T-helper 17 cell (primary cell): ENCODE measurements at regions not wholly inside any gene's neighbourhood (a gene's known extent, or its start where the extent isn't known, plus 50 kb on each side); places are given as distances from the start of the nearest gene placed in this dataset.

Experiments
- ATAC-seq: fragments of 150-1000 bp; cut with Tn5 transposase; 2 replicates; pipeline ENCODE4 v1.10.0; 2021; ENCODE audit warnings: mild to moderate bottlenecking, moderate library complexity
- DNase-seq, 3 donors: peaks; one replicate each; pipeline versions ENCODE4 v3.0.0 to v3.0.0-alpha.2; 2020 to 2021
- H3K9me3 ChIP-seq: one replicate; pipeline ENCODE4 v1.7.0; 2013; ENCODE audit warnings: low read length, mild to moderate bottlenecking; ENCODE audit not compliant: control insufficient read depth, poor library complexity, severe bottlenecking
- H3K27ac Mint-ChIP-seq: one replicate; pipeline ENCODE4 v1.8.0; 2022; ENCODE audit warnings: mild to moderate bottlenecking, moderate library complexity, mixed read lengths
- H3K27me3 Mint-ChIP-seq: one replicate; pipeline ENCODE4 v1.8.0; 2022; ENCODE audit warnings: mixed read lengths
- H3K36me3 Mint-ChIP-seq: one replicate; pipeline ENCODE4 v1.8.0; 2022; ENCODE audit warnings: low read depth, mixed read lengths
- H3K4me1 Mint-ChIP-seq: one replicate; pipeline ENCODE4 v1.8.0; 2022; ENCODE audit warnings: mild to moderate bottlenecking, mixed read lengths
- H3K4me3 Mint-ChIP-seq: one replicate; pipeline ENCODE4 v1.8.0; 2022; ENCODE audit warnings: mild to moderate bottlenecking, moderate library complexity, mixed read lengths

DNA sequence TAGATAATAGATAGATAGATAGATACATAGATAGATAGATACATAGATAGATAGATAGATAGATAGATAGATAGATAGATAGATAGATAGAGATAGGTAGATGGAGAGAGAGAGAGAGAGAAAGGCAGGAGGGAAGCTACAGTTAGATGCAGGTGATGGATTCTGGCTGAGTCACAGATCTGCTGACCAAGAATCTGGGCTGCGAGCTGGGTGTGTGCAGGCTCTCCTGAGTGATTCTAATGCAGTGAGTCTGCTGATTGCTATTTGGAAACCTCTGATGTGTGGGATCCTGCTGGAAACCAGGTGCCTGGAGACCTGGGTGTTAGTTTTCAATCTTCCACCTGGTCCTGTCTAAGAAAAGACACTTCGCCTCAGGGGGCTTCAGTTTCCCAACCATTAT is 1441.8 kb downstream of the TBC1D22A start:
- no peaks in the 10 kb centered on the region for H3K9me3 ChIP-seq
- Mint-ChIP-seq H3K4me3 (no peak overlapping the region), H3K27ac (no peak overlapping the region), H3K27me3 (peaks cover 13% of the 10 kb centered on the region), H3K36me3 (no peaks in the 10 kb centered on the region), H3K4me1 (no peaks in the 10 kb centered on the region)
- no peak for ATAC-seq
- no peak for DNase-seq

GRCh38 chr22:48199667-48200066 is 1437.2 kb downstream of the TBC1D22A start:
- Mint-ChIP-seq H3K4me3 (no peak overlapping the region), H3K4me1 (no peaks in the 10 kb centered on the region), H3K27ac (no peak overlapping the region), H3K36me3 (no peaks in the 10 kb centered on the region), H3K27me3 (peaks cover 42% of the 10 kb centered on the region)
- no peak for DNase-seq
- ATAC-seq: no peak
- H3K9me3 ChIP-seq: no peaks in the 10 kb centered on the region

- H3K36me3 Mint-ChIP-seq: no peaks in the 10 kb centered on the region
- H3K9me3 ChIP-seq: no peaks in the 10 kb centered on the region
- no peak overlapping the region for H3K27ac Mint-ChIP-seq
- DNase-seq (no peak), ATAC-seq (no peak)
- H3K4me3 Mint-ChIP-seq: no peak overlapping the region
- no peaks in the 10 kb centered on the region for H3K4me1 Mint-ChIP-seq
- H3K27me3 Mint-ChIP-seq: peaks cover 42% of the 10 kb centered on the region
Measured at GRCh38 chr22:48198489-48199459, 1436.3 kb downstream of the TBC1D22A start.

DNA sequence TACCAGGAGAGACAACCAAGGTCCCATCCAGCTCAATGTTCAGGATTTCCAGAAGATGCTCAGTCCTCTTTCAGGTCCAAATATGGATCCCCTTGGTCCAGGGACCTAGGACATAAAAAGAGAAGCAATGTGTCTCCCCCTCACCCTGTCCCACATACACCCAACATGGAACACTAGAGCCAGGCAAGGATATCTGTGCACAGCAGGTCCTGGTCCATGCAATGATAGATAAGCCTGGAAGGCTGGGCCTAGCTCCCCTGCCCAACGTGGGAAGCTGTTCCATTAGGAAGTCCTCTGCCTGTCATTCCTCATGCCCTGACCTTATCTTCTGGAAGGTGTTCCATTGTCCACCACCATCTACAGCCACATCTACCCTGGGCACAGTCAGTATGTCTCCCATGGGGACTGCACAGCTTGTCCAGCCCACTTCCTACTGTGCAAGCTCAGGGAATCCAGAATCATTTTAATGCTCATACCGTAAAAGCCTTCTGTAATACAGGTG is 1434.8 kb downstream of the TBC1D22A start:
- no peak for ATAC-seq
- no peaks in the 10 kb centered on the region for H3K36me3 Mint-ChIP-seq
- no peak for DNase-seq
- no peaks in the 10 kb centered on the region for H3K9me3 ChIP-seq
- H3K4me1 Mint-ChIP-seq: no peaks in the 10 kb centered on the region
- H3K27me3 Mint-ChIP-seq: peaks cover 42% of the 10 kb centered on the region
- H3K27ac Mint-ChIP-seq: no peak overlapping the region
- no peak overlapping the region for H3K4me3 Mint-ChIP-seq

GRCh38 chr22:48192920-48193319 is 1430.5 kb downstream of the TBC1D22A start:
- DNase-seq: no peak
- no peaks in the 10 kb centered on the region for H3K4me1 Mint-ChIP-seq
- peaks cover 25% of the 10 kb centered on the region for H3K27me3 Mint-ChIP-seq
- H3K27ac Mint-ChIP-seq: no peak overlapping the region
- no peaks in the 10 kb centered on the region for H3K9me3 ChIP-seq
- H3K36me3 Mint-ChIP-seq: no peaks in the 10 kb centered on the region
- H3K4me3 Mint-ChIP-seq: no peak overlapping the region
- ATAC-seq: no peak

- Mint-ChIP-seq H3K4me3 (no peak overlapping the region), H3K27ac (no peak overlapping the region), H3K27me3 (peaks cover 16% of the 10 kb centered on the region), H3K36me3 (no peaks in the 10 kb centered on the region), H3K4me1 (no peaks in the 10 kb centered on the region)
- ATAC-seq (no peak), DNase-seq (no peak)
- H3K9me3 ChIP-seq: no peaks in the 10 kb centered on the region
Measured at GRCh38 chr22:48192071-48192470, 1429.6 kb downstream of the TBC1D22A start.

- Mint-ChIP-seq H3K4me1 (no peaks in the 10 kb centered on the region), H3K27me3 (peaks cover 5% of the 10 kb centered on the region), H3K4me3 (no peak overlapping the region), H3K27ac (no peak overlapping the region), H3K36me3 (no peaks in the 10 kb centered on the region)
- H3K9me3 ChIP-seq: no peaks in the 10 kb centered on the region
- DNase-seq (no peak), ATAC-seq (no peak)
Measured at GRCh38 chr22:48188231-48188721, 1425.8 kb downstream of the TBC1D22A start.

DNA sequence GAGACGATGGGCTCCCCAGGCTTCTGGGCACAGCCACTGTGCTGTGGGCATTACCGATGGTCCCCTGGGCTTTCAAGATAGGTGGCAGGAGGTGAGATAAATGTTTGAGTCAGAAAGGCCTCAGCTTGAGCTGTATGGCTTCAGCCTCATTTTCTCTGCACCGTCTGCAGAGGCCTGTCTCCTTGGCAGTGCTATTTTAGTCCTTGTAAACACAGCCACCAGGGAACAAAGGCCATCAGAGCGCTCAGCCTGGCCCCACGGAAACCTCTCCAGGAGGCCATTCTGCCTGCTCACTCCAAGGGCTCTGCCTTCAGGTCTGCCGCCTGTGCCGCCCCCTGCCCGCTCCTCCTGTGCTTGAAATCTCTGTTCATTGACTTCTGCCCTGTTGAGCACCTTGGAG is 1424.9 kb downstream of the TBC1D22A start:
- H3K4me3 Mint-ChIP-seq: no peak overlapping the region
- no peak overlapping the region for H3K27ac Mint-ChIP-seq
- H3K27me3 Mint-ChIP-seq: peaks cover 7% of the 10 kb centered on the region
- ATAC-seq (no peak), DNase-seq (no peak)
- no peaks in the 10 kb centered on the region for H3K36me3 Mint-ChIP-seq
- H3K4me1 Mint-ChIP-seq: no peaks in the 10 kb centered on the region
- no peaks in the 10 kb centered on the region for H3K9me3 ChIP-seq

DNA sequence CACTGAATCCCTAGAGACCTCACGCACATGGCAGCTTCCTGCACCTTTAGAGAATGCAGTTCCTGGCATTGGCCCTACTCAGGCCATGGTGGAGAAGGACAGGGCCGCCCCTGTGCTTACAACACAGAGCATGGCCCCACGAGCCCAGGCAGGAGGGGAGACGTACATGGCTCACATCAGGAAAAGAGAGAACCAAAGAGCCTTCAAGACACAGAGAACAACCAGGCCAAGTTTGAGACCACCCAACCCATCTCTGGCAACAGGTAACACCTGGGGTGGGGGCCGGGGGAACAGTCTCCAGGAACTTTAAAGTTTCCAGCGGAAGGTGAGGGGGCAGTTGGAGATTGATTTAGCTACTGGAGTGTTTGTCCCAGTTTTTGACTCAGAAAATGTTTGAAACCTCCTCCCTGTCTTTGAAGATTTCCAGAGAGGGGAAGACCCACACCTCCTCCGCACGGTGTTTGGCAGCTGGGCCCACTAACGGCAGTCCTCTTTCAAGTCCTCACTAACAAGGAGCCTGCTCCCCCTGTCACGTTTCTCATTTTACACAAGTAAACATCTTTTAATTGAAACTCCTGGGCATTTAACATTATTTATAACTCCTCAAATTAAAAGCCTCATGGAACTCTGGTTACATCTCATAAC is 1423.8 kb downstream of the TBC1D22A start:
- H3K9me3 ChIP-seq: no peaks in the 10 kb centered on the region
- Mint-ChIP-seq H3K4me3 (no peak overlapping the region), H3K27me3 (peaks cover 11% of the 10 kb centered on the region), H3K4me1 (no peaks in the 10 kb centered on the region), H3K36me3 (no peaks in the 10 kb centered on the region), H3K27ac (no peak overlapping the region)
- DNase-seq: no peak
- no peak for ATAC-seq

- peaks cover 11% of the 10 kb centered on the region for H3K27me3 Mint-ChIP-seq
- DNase-seq (no peak), ATAC-seq (no peak)
- no peaks in the 10 kb centered on the region for H3K9me3 ChIP-seq
- no peaks in the 10 kb centered on the region for H3K36me3 Mint-ChIP-seq
- peak overlapping the region; percentile 22 for H3K4me3 Mint-ChIP-seq
- no peaks in the 10 kb centered on the region for H3K4me1 Mint-ChIP-seq
- no peak overlapping the region for H3K27ac Mint-ChIP-seq
Measured at GRCh38 chr22:48185071-48186055, 1422.9 kb downstream of the TBC1D22A start.

GRCh38 chr22:48182846-48183805 is 1420.7 kb downstream of the TBC1D22A start:
- Mint-ChIP-seq H3K27ac (no peak overlapping the region), H3K4me1 (no peaks in the 10 kb centered on the region), H3K27me3 (peaks cover 16% of the 10 kb centered on the region), H3K36me3 (no peaks in the 10 kb centered on the region), H3K4me3 (no peak overlapping the region)
- ATAC-seq (no peak), DNase-seq (no peak)
- no peaks in the 10 kb centered on the region for H3K9me3 ChIP-seq

DNA sequence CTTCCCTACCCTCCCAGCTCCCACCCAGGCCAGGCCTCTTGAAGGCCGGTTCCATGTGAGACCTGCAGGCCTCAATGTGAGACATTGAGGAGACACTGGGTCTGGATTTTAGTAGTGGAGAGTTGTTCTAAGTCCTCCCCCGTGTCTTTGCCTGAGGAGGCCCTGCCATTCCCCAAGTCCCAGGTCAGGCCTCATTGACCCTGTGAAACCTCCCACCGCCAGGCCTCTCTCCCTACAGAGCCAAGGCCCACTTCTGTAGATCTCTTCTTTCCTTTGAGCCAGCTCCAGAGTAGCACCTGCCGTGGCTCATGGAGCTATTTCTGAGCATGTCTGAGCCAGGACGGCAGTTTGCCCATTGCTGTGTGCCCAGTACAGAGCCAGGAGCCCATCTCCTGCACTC is 1419.6 kb downstream of the TBC1D22A start:
- no peaks in the 10 kb centered on the region for H3K9me3 ChIP-seq
- Mint-ChIP-seq H3K4me1 (no peaks in the 10 kb centered on the region), H3K27me3 (peaks cover 16% of the 10 kb centered on the region), H3K36me3 (no peaks in the 10 kb centered on the region), H3K27ac (no peak overlapping the region), H3K4me3 (no peak overlapping the region)
- DNase-seq (no peak), ATAC-seq (no peak)
